Right lobe of liver (tissue), 6 donors: ENCODE measurements at regions not wholly inside any gene's neighbourhood (a gene's known extent, or its start where the extent isn't known, plus 50 kb on each side); places are given as distances from the start of the nearest gene placed in this dataset.
A peak's percentile ranks its signal among the peaks of the same experiment; 100 is the strongest.

Experiments used
- ATAC-seq, 4 donors: fragments of 200-7000 bp; cut with Tn5 transposase; one replicate each; pipeline ENCODE4 v1.9.1; 2020; ENCODE audit warnings: mild to moderate bottlenecking in 4 of 4, moderate library complexity in 4 of 4
- DNase-seq, 3 donors: peaks; one replicate each; pipeline ENCODE4 v3.0.0-alpha.2; 2020
- H3K27ac ChIP-seq, 3 donors: fragments of 200-600 bp; one replicate each; pipeline ENCODE4 v1.8.0; 2022
- H3K27me3 ChIP-seq, 2 donors: fragments of 200-600 bp; one replicate each; pipeline ENCODE4 v1.8.0; 2022
- H3K36me3 ChIP-seq, 4 donors: fragments of 200-600 bp; sonication (generic) in 1 of 4; one replicate each; pipeline versions ENCODE4 v1.5.1 to v1.8.0; 2017 to 2022; ENCODE audit warnings: control low read depth in 1 of 4
- H3K4me1 ChIP-seq, 4 donors: fragments of 200-600 bp; sonication (generic) in 1 of 4; one replicate each; pipeline versions ENCODE4 v1.5.1 to v1.8.0; 2017 to 2022; ENCODE audit warnings: control low read depth in 1 of 4
- H3K4me3 ChIP-seq, 3 donors: fragments of 200-600 bp; one replicate each; pipeline ENCODE4 v1.8.0; 2022
- H3K9me3 ChIP-seq, 4 donors: fragments of 200-600 bp; sonication (generic) in 1 of 4; one replicate each; pipeline versions ENCODE4 v1.5.1 to v1.8.0; 2017 to 2022; ENCODE audit warnings: control low read depth in 1 of 4
- POLR2A ChIP-seq: fragments of 450-650 bp; IDR thresholded peaks from one replicate; pipeline ENCODE4 v1.6.1; 2017; ENCODE audit warnings: antibody characterized with exemption, mild to moderate bottlenecking
- WGBS: methylation state at CpG from one replicate; pipeline ENCODE4 v1.1.6; 2018; ENCODE audit warnings: low coverage, low lambda C conversion rate; ENCODE audit not compliant: insufficient coverage; ENCODE audit errors: missing lambda C conversion rate; 5-methylcytosine and 5-hydroxymethylcytosine counted together
- intact Hi-C, 2 donors: fragments of 100-400 bp; cut with DNase I; formaldehyde crosslinking; loops; one replicate each; pipeline versions ENCODE4 v1.11.2 to v1.14.1; 2022
- TF ChIP-seq, protein P1 (sequence below), 4 donors: fragments of 200-600 bp in 3 of 4; fragments of 450-650 bp in 1 of 4; IDR thresholded peaks; one replicate each; pipeline versions ENCODE4 v1.5.1 to v1.8.0; 2016 to 2022; ENCODE audit warnings: antibody characterized with exemption in 4 of 4, mild to moderate bottlenecking in 2 of 4
- donor health status: DM: no; HTN: yes; CAD: no.
- donor health status: DM: no; HTN: no; CAD: no.
- donor health status: DM: no; HTN: no; CAD: no.
- donor health status: DM: no; HTN: yes; CAD: no.
- donor health status: DM: no; HTN: yes; CAD: no.

DNA sequence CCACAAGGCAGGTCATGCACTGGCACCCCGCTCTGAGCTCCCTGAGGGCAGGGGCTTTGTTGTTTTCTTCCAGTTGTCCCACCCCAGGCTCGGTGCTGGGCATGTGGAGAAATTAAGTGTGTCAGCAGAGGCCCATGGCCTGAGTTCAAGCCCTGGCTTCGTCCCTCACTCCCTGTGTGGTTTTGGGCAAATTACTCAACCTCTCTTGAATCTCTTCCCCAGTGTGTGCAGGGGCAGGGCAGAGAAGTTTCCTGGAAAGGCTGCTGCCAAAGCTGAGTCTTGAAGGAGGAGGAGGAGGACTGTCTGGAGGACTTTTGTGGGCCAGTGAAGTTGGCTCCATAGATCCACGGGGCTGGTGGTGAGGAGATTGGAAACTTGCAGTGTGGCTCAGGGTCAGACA, 138.1 kb upstream of the E2F8 start:
- ATAC-seq (no peak), DNase-seq (no peak)
- Histone ChIP-seq H3K9me3 (no peaks in the 10 kb centered on the region), H3K27ac (no peak overlapping the region), H3K27me3 (no peaks in the 10 kb centered on the region), H3K4me1 (no peaks in the 10 kb centered on the region), H3K36me3 (no peaks in the 10 kb centered on the region), H3K4me3 (no peak overlapping the region)
- WGBS = 83% methylated on average over 3 of the region's 4 CpGs
- intact Hi-C loops = no loop called here
- no peak for TF ChIP-seq POLR2A
- TF ChIP-seq, protein P1, sequence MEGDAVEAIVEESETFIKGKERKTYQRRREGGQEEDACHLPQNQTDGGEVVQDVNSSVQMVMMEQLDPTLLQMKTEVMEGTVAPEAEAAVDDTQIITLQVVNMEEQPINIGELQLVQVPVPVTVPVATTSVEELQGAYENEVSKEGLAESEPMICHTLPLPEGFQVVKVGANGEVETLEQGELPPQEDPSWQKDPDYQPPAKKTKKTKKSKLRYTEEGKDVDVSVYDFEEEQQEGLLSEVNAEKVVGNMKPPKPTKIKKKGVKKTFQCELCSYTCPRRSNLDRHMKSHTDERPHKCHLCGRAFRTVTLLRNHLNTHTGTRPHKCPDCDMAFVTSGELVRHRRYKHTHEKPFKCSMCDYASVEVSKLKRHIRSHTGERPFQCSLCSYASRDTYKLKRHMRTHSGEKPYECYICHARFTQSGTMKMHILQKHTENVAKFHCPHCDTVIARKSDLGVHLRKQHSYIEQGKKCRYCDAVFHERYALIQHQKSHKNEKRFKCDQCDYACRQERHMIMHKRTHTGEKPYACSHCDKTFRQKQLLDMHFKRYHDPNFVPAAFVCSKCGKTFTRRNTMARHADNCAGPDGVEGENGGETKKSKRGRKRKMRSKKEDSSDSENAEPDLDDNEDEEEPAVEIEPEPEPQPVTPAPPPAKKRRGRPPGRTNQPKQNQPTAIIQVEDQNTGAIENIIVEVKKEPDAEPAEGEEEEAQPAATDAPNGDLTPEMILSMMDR (IDR thresholded peaks at IDR 0.05) = no peak

DNA sequence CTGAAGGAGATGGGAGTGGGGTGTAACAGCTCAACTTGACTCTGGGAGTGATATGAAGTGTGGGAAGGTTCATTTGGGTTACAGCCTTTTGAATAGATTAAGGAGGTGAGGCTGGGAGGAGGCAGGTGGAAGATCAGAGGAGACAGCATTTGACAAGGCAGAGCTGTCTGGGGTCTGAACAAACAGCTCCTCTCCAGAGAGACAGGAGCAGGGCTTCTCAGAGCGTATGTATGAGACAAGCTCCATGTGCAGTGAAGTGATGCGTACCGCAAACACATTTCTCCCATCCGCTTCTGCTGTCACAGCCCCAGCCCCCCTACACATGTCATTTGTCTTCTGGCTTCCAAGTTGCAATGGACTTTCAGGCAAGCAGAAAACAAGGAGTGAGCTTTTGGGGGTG, 137.1 kb upstream of the E2F8 start:
- Histone ChIP-seq H3K4me3 (no peak overlapping the region), H3K9me3 (no peaks in the 10 kb centered on the region), H3K36me3 (no peaks in the 10 kb centered on the region), H3K27ac (no peak overlapping the region), H3K27me3 (no peaks in the 10 kb centered on the region), H3K4me1 (no peaks in the 10 kb centered on the region)
- DNase-seq = no peak
- no CpG with 5 or more reads among the region's 4 CpGs for WGBS
- no peak for ATAC-seq
- intact Hi-C loops = no loop called here
- TF ChIP-seq, protein P1 (IDR thresholded peaks at IDR 0.05) = no peak

DNA sequence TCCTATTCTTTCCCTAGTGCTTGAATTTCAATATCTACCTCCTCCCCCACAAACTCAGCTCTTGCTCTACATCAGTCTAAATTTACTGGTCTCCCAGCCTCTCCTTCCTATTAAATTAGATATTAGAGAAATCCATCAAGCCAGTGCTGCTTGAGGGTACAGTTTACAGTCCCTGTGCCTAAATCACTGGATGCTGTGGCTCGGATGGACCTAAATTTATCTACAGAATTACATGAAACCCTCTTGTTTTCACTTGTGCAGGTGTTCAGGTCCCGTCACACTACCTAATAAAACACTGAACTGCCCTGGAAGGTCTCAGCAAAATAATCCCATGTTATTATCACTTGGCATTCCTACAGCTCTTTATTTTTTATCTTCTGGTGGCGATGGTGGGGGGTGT, 134.7 kb upstream of the E2F8 start:
- no peaks in the 10 kb centered on the region for H3K27me3 ChIP-seq
- WGBS = 90% methylated on average over 3 of the region's 3 CpGs
- TF ChIP-seq, protein P1 (IDR thresholded peaks at IDR 0.05) = no peak
- no peak for TF ChIP-seq POLR2A
- ATAC-seq = no peak
- peaks cover 0 to 4% (median 0%) of the 10 kb centered on the region in 4 donors for H3K4me1 ChIP-seq
- no peaks in the 10 kb centered on the region for H3K9me3 ChIP-seq
- intact Hi-C loops = no loop called here
- H3K27ac ChIP-seq = no peak overlapping the region
- no peaks in the 10 kb centered on the region for H3K36me3 ChIP-seq
- no peak overlapping the region for H3K4me3 ChIP-seq
- DNase-seq = no peak

DNA sequence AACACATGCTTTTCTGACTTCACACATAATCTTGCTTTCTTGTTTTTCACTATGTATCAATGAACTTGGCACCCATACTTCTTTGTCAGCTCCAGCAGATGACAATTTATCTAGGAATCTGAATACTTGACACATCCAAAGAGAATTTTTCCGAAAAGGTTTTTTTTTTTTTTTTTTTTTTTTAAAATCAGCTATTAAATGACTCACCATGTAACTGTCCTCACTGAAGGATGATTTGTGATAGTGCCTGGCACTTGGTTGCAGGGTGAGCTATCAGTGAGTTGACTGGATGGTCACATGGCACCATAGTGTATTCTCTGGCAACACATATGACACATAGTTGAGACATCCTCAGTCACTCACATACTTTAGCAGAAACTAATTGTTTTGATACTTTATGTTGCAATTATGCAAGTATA, 133.4 kb upstream of the E2F8 start:
- no peak for TF ChIP-seq POLR2A
- TF ChIP-seq, protein P1 (IDR thresholded peaks at IDR 0.05) = no peak
- ATAC-seq (peak in 1 of 4 donors; percentile 74), DNase-seq (no peak)
- no peaks in the 10 kb centered on the region for H3K36me3 ChIP-seq
- WGBS = 46% methylated on average over 1 of the region's 1 CpG
- no peaks in the 10 kb centered on the region for H3K9me3 ChIP-seq
- no peaks in the 10 kb centered on the region for H3K27me3 ChIP-seq
- intact Hi-C loops = no loop called here
- peaks cover 0 to 9% (median 2%) of the 10 kb centered on the region in 4 donors for H3K4me1 ChIP-seq
- H3K27ac ChIP-seq = no peak overlapping the region
- H3K4me3 ChIP-seq = no peak overlapping the region

DNA sequence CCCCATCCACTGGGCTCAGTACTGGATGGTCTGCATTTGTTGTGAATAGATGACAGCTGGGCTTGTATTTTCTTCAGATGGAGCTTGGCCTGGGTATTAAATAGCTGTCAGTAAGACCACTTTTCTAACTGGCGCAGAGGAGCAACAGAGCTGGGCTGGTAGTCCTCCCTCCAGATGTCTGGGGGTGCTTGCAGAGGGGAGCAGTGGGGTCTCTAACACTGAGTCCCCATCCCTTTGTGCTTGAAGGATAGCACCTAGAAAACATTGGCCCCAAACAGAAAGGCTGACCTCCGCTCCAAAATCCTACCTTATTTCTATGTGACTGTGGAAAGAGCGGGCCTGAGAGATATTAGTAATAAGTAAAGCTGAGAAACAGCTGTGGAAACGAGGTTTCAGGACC, 131.6 kb upstream of the E2F8 start:
- H3K4me3 ChIP-seq = no peak overlapping the region
- no peak overlapping the region for H3K27ac ChIP-seq
- ATAC-seq (no peak), DNase-seq (no peak)
- WGBS = 92% methylated on average over 3 of the region's 4 CpGs
- H3K4me1 ChIP-seq = peaks cover 0 to 16% (median 4%) of the 10 kb centered on the region in 4 donors
- no peaks in the 10 kb centered on the region for H3K9me3 ChIP-seq
- no peaks in the 10 kb centered on the region for H3K27me3 ChIP-seq
- intact Hi-C loops = no loop called here
- TF ChIP-seq POLR2A = no peak
- TF ChIP-seq, protein P1 (IDR thresholded peaks at IDR 0.05) = no peak
- H3K36me3 ChIP-seq = no peaks in the 10 kb centered on the region
